Iris pigment epithelial cell (primary cell): ENCODE measurements at regions not wholly inside any gene's neighbourhood (a gene's known extent, or its start where the extent isn't known, plus 50 kb on each side); places are given as distances from the start of the nearest gene placed in this dataset.

Experiments used
- DNase-seq: peaks from one replicate; pipeline ENCODE4 v3.0.0-alpha.2; 2011; ENCODE audit warnings: low read depth

- no peak for DNase-seq
Measured at GRCh38 chr1:29865051-29865450, 628.7 kb downstream of the PTPRU start.

GRCh38 chr1:29864431-29865022, 628.2 kb downstream of the PTPRU start:
- no peak for DNase-seq

GRCh38 chr1:29861922-29862321, 625.6 kb downstream of the PTPRU start:
- no peak for DNase-seq

- DNase-seq: no peak
Measured at GRCh38 chr1:29861446-29861845, 625.1 kb downstream of the PTPRU start.

GRCh38 chr1:29860681-29861080, 624.4 kb downstream of the PTPRU start:
- DNase-seq: no peak

- DNase-seq: no peak
Measured at GRCh38 chr1:29860056-29860455, 623.7 kb downstream of the PTPRU start.

GRCh38 chr1:29859126-29859525, 622.8 kb downstream of the PTPRU start:
- no peak for DNase-seq

- no peak for DNase-seq
Measured at GRCh38 chr1:29858646-29859045, 622.3 kb downstream of the PTPRU start.

- no peak for DNase-seq
Measured at GRCh38 chr1:29856340-29857114, 620.2 kb downstream of the PTPRU start.

- DNase-seq: no peak
Measured at GRCh38 chr1:29855561-29856160, 619.3 kb downstream of the PTPRU start.

GRCh38 chr1:29854700-29855276, 618.5 kb downstream of the PTPRU start:
- DNase-seq: no peak

GRCh38 chr1:29853716-29854330, 617.5 kb downstream of the PTPRU start:
- no peak for DNase-seq

GRCh38 chr1:29852248-29852647, 615.9 kb downstream of the PTPRU start:
- DNase-seq: no peak

- DNase-seq: no peak
Measured at GRCh38 chr1:29851691-29852090, 615.4 kb downstream of the PTPRU start.

GRCh38 chr1:29849991-29850757, 613.9 kb downstream of the PTPRU start:
- DNase-seq: no peak

GRCh38 chr1:29849038-29849750, 612.9 kb downstream of the PTPRU start:
- peak; percentile 16 for DNase-seq

GRCh38 chr1:29845910-29846309, 609.6 kb downstream of the PTPRU start:
- no peak for DNase-seq

GRCh38 chr1:29842130-29842529, 605.8 kb downstream of the PTPRU start:
- DNase-seq: no peak

GRCh38 chr1:29839726-29840125, 603.4 kb downstream of the PTPRU start:
- no peak for DNase-seq

GRCh38 chr1:29838738-29839320, 602.5 kb downstream of the PTPRU start:
- no peak for DNase-seq
